MM.1S (cell line): ENCODE measurements at regions not wholly inside any gene's neighbourhood (a gene's known extent, or its start where the extent isn't known, plus 50 kb on each side); places are given as distances from the start of the nearest gene placed in this dataset.
"Not testable (repeated sequence)": the region's sequence is repeated elsewhere in the genome, so short reads cannot be mapped to it uniquely, and the experiment has no call there.

Experiments used
- DNase-seq: peaks from one replicate; pipeline ENCODE4 v3.0.0-alpha.2; 2015
- H2AFZ ChIP-seq: fragments of 300-600 bp; sonication (generic); 2 replicates; pipeline ENCODE4 v1.6.0; 2016; ENCODE audit warnings: antibody characterized with exemption, low read length
- H3F3A ChIP-seq: fragments of 300-600 bp; sonication (generic); 2 replicates; pipeline ENCODE4 v1.6.1; 2016; ENCODE audit warnings: mild to moderate bottlenecking, antibody characterized with exemption, low read length, moderate library complexity, mixed read lengths; ENCODE audit not compliant: insufficient read depth
- H3K27ac ChIP-seq: fragments of 300-600 bp; sonication (generic); 2 replicates; pipeline ENCODE4 v1.5.1; 2016; ENCODE audit warnings: mild to moderate bottlenecking, low read length
- H3K27me3 ChIP-seq: fragments of 300-600 bp; sonication (generic); replicated peaks from 2 replicates; pipeline ENCODE4 v1.6.0; 2016; ENCODE audit warnings: low read length; ENCODE audit not compliant: insufficient read depth
- H3K36me3 ChIP-seq: fragments of 300-600 bp; sonication (generic); replicated peaks from 2 replicates; pipeline ENCODE4 v1.6.1; 2016; ENCODE audit warnings: mild to moderate bottlenecking, low read length, mixed read lengths; ENCODE audit not compliant: insufficient read depth
- H3K4me1 ChIP-seq: fragments of 300-600 bp; sonication (generic); 2 replicates; pipeline ENCODE4 v1.6.1; 2016; ENCODE audit warnings: low read length, mixed read lengths
- H3K4me2 ChIP-seq: fragments of 300-600 bp; sonication (generic); 2 replicates; pipeline ENCODE4 v1.6.0; 2016; ENCODE audit warnings: low read depth, low read length
- H3K4me3 ChIP-seq: fragments of 300-600 bp; sonication (generic); 2 replicates; pipeline ENCODE4 v1.5.1; 2016; ENCODE audit warnings: low read length, mixed read lengths
- H3K79me2 ChIP-seq: fragments of 300-600 bp; sonication (generic); 2 replicates; pipeline ENCODE4 v1.6.1; 2016; ENCODE audit warnings: mixed run types, low read length, mixed read lengths
- H3K9ac ChIP-seq: fragments of 300-600 bp; sonication (generic); 2 replicates; pipeline ENCODE4 v1.6.1; 2016; ENCODE audit warnings: low read length, mixed read lengths
- H3K9me2 ChIP-seq: fragments of 300-600 bp; sonication (generic); replicated peaks from 2 replicates; pipeline ENCODE4 v1.6.1; 2016; ENCODE audit warnings: mild to moderate bottlenecking, low read length, mixed read lengths; ENCODE audit not compliant: insufficient read depth
- H3K9me3 ChIP-seq: fragments of 300-600 bp; sonication (generic); replicated peaks from 2 replicates; pipeline ENCODE4 v1.6.1; 2016; ENCODE audit warnings: mild to moderate bottlenecking, low read length, mixed read lengths; ENCODE audit not compliant: insufficient read depth
- H4K20me1 ChIP-seq: fragments of 300-600 bp; sonication (generic); 2 replicates; pipeline ENCODE4 v1.6.1; 2016; ENCODE audit warnings: mild to moderate bottlenecking, low read length, moderate library complexity, mixed read lengths; ENCODE audit not compliant: insufficient read depth
- CTCF ChIP-seq: fragments of 300-600 bp; sonication (generic); IDR thresholded peaks from 2 replicates; pipeline ENCODE4 v1.5.1; 2016; ENCODE audit warnings: antibody characterized with exemption, low read length, mixed read lengths
- EZH2 ChIP-seq: fragments of 300-600 bp; sonication (generic); optimal IDR thresholded peaks from 2 replicates; pipeline ENCODE3; 2017; ENCODE audit warnings: low read depth, mild to moderate bottlenecking, antibody characterized with exemption, low read length, mixed read lengths
- EZH2phosphoT487 ChIP-seq: fragments of 300-600 bp; sonication (generic); IDR thresholded peaks from 2 replicates; pipeline ENCODE4 v1.6.1; 2018; ENCODE audit warnings: antibody characterized with exemption, low read length

DNA sequence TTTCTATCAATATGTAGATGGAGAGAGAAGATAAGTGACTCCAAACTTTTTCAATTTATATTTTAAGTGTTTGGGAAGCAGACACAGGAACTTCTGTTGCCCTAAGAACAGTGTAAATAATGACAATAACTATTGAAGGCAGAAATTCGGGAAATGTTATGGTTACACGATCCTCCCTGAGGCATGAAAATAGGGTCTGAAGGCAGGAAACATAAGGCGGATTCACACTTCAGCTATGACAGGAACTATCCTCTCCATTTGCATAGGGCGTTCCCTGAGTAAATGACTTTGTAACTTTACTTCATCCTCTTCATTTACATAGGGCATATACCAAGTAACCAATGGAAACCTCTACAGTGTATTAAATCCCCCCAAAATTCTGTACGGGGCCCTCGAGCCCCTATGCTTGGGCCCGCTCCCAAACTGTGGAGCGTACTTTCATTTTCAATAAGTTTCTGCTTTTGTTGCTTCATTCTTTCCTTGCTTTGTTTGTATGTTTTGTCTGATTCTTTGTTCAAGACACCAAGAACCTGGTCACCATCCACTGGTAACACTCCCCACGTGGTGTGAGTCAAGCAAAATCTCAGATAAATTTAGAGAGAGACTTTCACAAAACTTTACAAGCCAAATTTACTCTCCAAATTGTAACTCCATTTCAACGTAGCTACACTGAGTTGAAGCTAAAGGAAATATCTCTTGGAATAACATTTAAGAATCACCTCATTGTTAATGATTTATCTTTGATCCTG lies 2504.3 kb downstream of the ARAP2 start:
- no peaks in the 10 kb centered on the region for H3K9me2 ChIP-seq
- TF ChIP-seq EZH2phosphoT487 (no peak), EZH2 (no peak), CTCF (no peak)
- no peaks in the 10 kb centered on the region for H3K9me3 ChIP-seq
- no peaks in the 10 kb centered on the region for H3F3A ChIP-seq
- H3K27me3 ChIP-seq = no peaks in the 10 kb centered on the region
- no peak overlapping the region for H3K4me2 ChIP-seq
- no peaks in the 10 kb centered on the region for H4K20me1 ChIP-seq
- no peak for DNase-seq
- no peak overlapping the region for H3K4me3 ChIP-seq
- H3K79me2 ChIP-seq = no peaks in the 10 kb centered on the region
- H3K9ac ChIP-seq = no peak overlapping the region
- H3K27ac ChIP-seq = no peak overlapping the region
- H2AFZ ChIP-seq = no peak overlapping the region
- no peaks in the 10 kb centered on the region for H3K36me3 ChIP-seq
- no peaks in the 10 kb centered on the region for H3K4me1 ChIP-seq

GRCh38 chr4:33740871-33741270 lies 2503.4 kb downstream of the ARAP2 start:
- H4K20me1 ChIP-seq, H3K36me3 ChIP-seq, H3F3A ChIP-seq, H3K4me1 ChIP-seq, H3K4me2 ChIP-seq, H3K27ac ChIP-seq, H3K9ac ChIP-seq, H3K27me3 ChIP-seq, H3K4me3 ChIP-seq, H3K79me2 ChIP-seq, DNase-seq, H3K9me3 ChIP-seq, H2AFZ ChIP-seq, H3K9me2 ChIP-seq: not testable (repeated sequence)

DNA sequence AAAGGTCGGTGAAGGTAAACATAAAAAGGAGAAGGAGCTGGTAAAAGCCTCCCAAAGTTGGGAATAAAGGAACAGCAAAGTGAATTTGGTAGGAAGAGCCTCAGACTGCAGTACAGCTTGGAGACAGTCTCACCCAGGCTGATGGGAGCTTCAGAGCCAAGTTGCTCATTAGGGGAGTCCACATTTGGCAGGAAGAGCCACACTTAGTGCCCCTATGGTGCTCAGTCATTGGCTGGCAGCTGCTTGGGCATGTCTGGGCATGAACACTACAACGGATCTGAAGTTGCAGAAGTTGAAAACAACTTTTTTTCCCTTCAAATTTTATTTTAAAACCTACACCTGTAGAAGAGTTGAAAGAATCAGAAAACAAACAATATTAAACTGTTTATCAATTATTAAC lies 2497.3 kb downstream of the ARAP2 start:
- H3F3A ChIP-seq = no peaks in the 10 kb centered on the region
- no peak overlapping the region for H3K27ac ChIP-seq
- DNase-seq = peak; percentile 13
- no peaks in the 10 kb centered on the region for H4K20me1 ChIP-seq
- H3K9ac ChIP-seq = no peak overlapping the region
- TF ChIP-seq EZH2phosphoT487 = no peak
- no peak for TF ChIP-seq CTCF
- no peak for TF ChIP-seq EZH2
- no peak overlapping the region for H3K4me3 ChIP-seq
- no peaks in the 10 kb centered on the region for H3K27me3 ChIP-seq
- no peaks in the 10 kb centered on the region for H3K36me3 ChIP-seq
- 0 out of 2 replicates have a peak overlapping the region, but pooled peaks have one; percentile 21 for H2AFZ ChIP-seq
- no peaks in the 10 kb centered on the region for H3K4me1 ChIP-seq
- H3K79me2 ChIP-seq = no peaks in the 10 kb centered on the region
- H3K9me3 ChIP-seq = no peaks in the 10 kb centered on the region
- no peak overlapping the region for H3K4me2 ChIP-seq
- no peaks in the 10 kb centered on the region for H3K9me2 ChIP-seq

GRCh38 chr4:33751050-33751449 lies 2493.3 kb downstream of the ARAP2 start:
- no peaks in the 10 kb centered on the region for H4K20me1 ChIP-seq
- H2AFZ ChIP-seq = no peak overlapping the region
- H3K4me1 ChIP-seq = no peaks in the 10 kb centered on the region
- no peak overlapping the region for H3K9ac ChIP-seq
- H3K36me3 ChIP-seq = no peaks in the 10 kb centered on the region
- H3K4me3 ChIP-seq = no peak overlapping the region
- no peaks in the 10 kb centered on the region for H3K9me2 ChIP-seq
- no peaks in the 10 kb centered on the region for H3K79me2 ChIP-seq
- H3K27ac ChIP-seq = no peak overlapping the region
- DNase-seq = no peak
- TF ChIP-seq CTCF (no peak), EZH2 (no peak), EZH2phosphoT487 (no peak)
- H3K4me2 ChIP-seq = no peak overlapping the region
- no peaks in the 10 kb centered on the region for H3F3A ChIP-seq
- no peaks in the 10 kb centered on the region for H3K27me3 ChIP-seq
- H3K9me3 ChIP-seq = no peaks in the 10 kb centered on the region
